ENCODE measurements at regions not wholly inside any gene's neighbourhood (a gene's known extent, or its start where the extent isn't known, plus 50 kb on each side); places are given as distances from the start of the nearest gene placed in this dataset.

GRCh38 chr1:102783487-102783886 lies 324.8 kb downstream of the COL11A1 start:
- H3K27ac ChIP-seq (ENCODE audit: control insufficient read depth, insufficient read depth), result no peak overlapping the region
- SMC1A ChIA-PET (ENCODE audit: uncharacterized antibody, unreplicated experiment), result no interaction called here
- RAD21 ChIA-PET (ENCODE audit: unreplicated experiment), result no interaction called here
- CTCF ChIA-PET, result no interaction called here
- no peak for ATAC-seq
- no peak overlapping the region for H3K9ac ChIP-seq (ENCODE audit: control insufficient read depth, insufficient read depth, low read length)
- no peaks in the 10 kb centered on the region for H3K36me3 ChIP-seq (ENCODE audit: control insufficient read depth in 2 of 2, insufficient read depth in 2 of 2, low read length in 1 of 2)
- no peaks in the 10 kb centered on the region for H3K79me2 ChIP-seq (ENCODE audit: control insufficient read depth, insufficient read depth, low read length)
- no peak overlapping the region for H3K4me2 ChIP-seq (ENCODE audit: control insufficient read depth, insufficient read depth)
- no peak for DNase-seq (ENCODE audit: low read depth, low spot score)
- no peak overlapping the region for H2AFZ ChIP-seq (ENCODE audit: control insufficient read depth, low read depth, low read length)
- WGBS (ENCODE audit: insufficient coverage, insufficient replicate concordance, low lambda C conversion rate, missing lambda C conversion rate), result 0% methylated on average over 3 of the region's 3 CpGs
- FAIRE-seq, result no peak
- no peaks in the 10 kb centered on the region for H4K20me1 ChIP-seq (ENCODE audit: control insufficient read depth, insufficient read depth)
- in situ Hi-C loops (cut with MboI), result no loop called here
- no TSS peak for BruUV-seq (replicated peaks)
- POLR2A ChIA-PET, result no interaction called here
- intact Hi-C loops (cut with micrococcal nuclease; ENCODE audit: unreplicated experiment), result no loop called here
- H3K27me3 ChIP-seq (replicated peaks in 1 of 2; ENCODE audit: control insufficient read depth in 2 of 2, insufficient read depth in 2 of 2, low read length in 1 of 2), result no peaks in the 10 kb centered on the region
- H3K4me1 ChIP-seq (ENCODE audit: control insufficient read depth, insufficient read depth, low read length), result no peaks in the 10 kb centered on the region
- no peak overlapping the region for H3K4me3 ChIP-seq
- TF ChIP-seq E2F4 (IDR thresholded peaks at IDR 0.05; ENCODE audit: low read depth, low read length) (no peak), NBN (IDR thresholded peaks at IDR 0.05) (no peak)
- no peaks in the 10 kb centered on the region for H3K9me3 ChIP-seq (replicated peaks; ENCODE audit: control insufficient read depth, insufficient read depth, low read length)

GRCh38 chr1:102782144-102782543 lies 326.2 kb downstream of the COL11A1 start:
- Histone ChIP-seq H3K79me2 (ENCODE audit: control insufficient read depth, insufficient read depth, low read length) (no peaks in the 10 kb centered on the region), H3K27ac (ENCODE audit: control insufficient read depth, insufficient read depth) (no peak overlapping the region), H3K4me2 (ENCODE audit: control insufficient read depth, insufficient read depth) (no peak overlapping the region), H3K27me3 (replicated peaks in 1 of 2; ENCODE audit: control insufficient read depth in 2 of 2, insufficient read depth in 2 of 2, low read length in 1 of 2) (no peaks in the 10 kb centered on the region), H3K9ac (ENCODE audit: control insufficient read depth, insufficient read depth, low read length) (no peak overlapping the region), H3K9me3 (replicated peaks; ENCODE audit: control insufficient read depth, insufficient read depth, low read length) (no peaks in the 10 kb centered on the region), H3K4me1 (ENCODE audit: control insufficient read depth, insufficient read depth, low read length) (no peaks in the 10 kb centered on the region), H4K20me1 (ENCODE audit: control insufficient read depth, insufficient read depth) (no peaks in the 10 kb centered on the region), H3K4me3 (no peak overlapping the region), H3K36me3 (ENCODE audit: control insufficient read depth in 2 of 2, insufficient read depth in 2 of 2, low read length in 1 of 2) (no peaks in the 10 kb centered on the region), H2AFZ (ENCODE audit: control insufficient read depth, low read depth, low read length) (no peak overlapping the region)
- ChIA-PET CTCF (no interaction called here), POLR2A (no interaction called here), SMC1A (ENCODE audit: uncharacterized antibody, unreplicated experiment) (no interaction called here), RAD21 (ENCODE audit: unreplicated experiment) (no interaction called here)
- FAIRE-seq, result no peak
- intact Hi-C loops (cut with micrococcal nuclease; ENCODE audit: unreplicated experiment) (no loop called here), in situ Hi-C loops (cut with MboI) (no loop called here)
- no peak for DNase-seq (ENCODE audit: low read depth, low spot score)
- BruUV-seq (replicated peaks), result no TSS peak
- no peak for ATAC-seq
- TF ChIP-seq PKNOX1 (IDR thresholded peaks at IDR 0.05) (no peak), IRF5 (IDR thresholded peaks at IDR 0.05; ENCODE audit: borderline replicate concordance) (no peak), PML (IDR thresholded peaks at IDR 0.05; ENCODE audit: low read length) (no peak), EED (IDR thresholded peaks at IDR 0.05; ENCODE audit: low read depth) (no peak), ZBTB40 (IDR thresholded peaks at IDR 0.05; ENCODE audit: borderline replicate concordance) (no peak), ZSCAN29 (IDR thresholded peaks at IDR 0.05) (no peak), NFIC (IDR thresholded peaks at IDR 0.05; ENCODE audit: low read depth, low read length) (no peak), ASH2L (IDR thresholded peaks at IDR 0.05; ENCODE audit: borderline replicate concordance, low read depth) (no peak), ZNF622 (IDR thresholded peaks at IDR 0.05) (no peak)
